Stimulated activated CD4-positive, alpha-beta T cell treated with anti-CD3 and anti-CD28 coated beads, Interleukin-1b, Interleukin-23, amount 100 ng/mL, for 48 hours (primary cell): ENCODE measurements at regions not wholly inside any gene's neighbourhood (a gene's known extent, or its start where the extent isn't known, plus 50 kb on each side); places are given as distances from the start of the nearest gene placed in this dataset.
"Not testable (repeated sequence)": the region's sequence is repeated elsewhere in the genome, so short reads cannot be mapped to it uniquely, and the experiment has no call there.

Experiments used
- DNase-seq: peaks from one replicate; pipeline ENCODE4 v3.0.0-alpha.2; 2020

DNA sequence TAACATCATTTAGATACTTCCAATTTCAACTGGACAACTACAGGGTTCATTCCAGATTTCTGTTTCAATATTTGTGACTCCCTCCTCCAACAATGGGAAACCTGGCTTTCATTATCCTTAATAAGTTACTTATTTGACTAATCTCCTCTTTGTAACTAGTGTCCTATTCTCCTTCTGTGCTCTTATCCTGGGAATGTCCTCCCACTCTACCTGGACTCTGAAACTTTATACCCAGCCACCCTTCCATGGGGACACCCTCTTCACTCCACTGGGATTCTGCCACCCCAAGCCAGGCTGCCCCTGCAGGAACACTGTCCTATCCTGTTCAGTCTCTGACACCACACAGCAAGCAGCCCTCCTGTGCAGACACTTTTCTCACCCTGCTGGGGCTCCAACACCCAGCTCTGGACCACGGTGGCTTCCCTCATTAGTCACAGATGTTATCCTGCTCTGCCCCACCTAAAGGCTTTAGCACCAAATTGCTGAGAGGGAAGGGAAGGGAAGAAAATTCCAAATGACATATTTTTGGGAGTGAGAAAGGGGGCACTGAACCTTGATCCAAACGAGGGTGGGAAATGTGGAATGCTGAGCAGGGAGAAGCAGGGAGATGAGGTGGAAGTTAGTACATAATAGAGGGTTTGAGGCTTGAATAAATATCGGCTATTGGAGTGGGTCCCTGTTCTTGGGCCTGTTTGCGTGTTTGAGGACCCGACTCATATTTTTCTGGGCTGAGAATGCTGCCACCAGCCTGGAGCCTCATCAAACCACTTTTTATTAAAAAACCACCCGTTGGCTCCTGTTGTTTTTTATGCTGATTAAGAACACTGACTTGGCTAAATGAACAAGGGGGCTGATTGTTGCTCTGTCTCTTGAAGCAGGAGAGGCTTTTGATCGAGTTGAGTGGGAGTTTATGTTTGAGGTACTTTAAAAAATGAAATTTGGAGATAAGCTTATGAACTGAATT is 54.0 kb upstream of the AKIRIN2 start:
- DNase-seq = no peak

DNA sequence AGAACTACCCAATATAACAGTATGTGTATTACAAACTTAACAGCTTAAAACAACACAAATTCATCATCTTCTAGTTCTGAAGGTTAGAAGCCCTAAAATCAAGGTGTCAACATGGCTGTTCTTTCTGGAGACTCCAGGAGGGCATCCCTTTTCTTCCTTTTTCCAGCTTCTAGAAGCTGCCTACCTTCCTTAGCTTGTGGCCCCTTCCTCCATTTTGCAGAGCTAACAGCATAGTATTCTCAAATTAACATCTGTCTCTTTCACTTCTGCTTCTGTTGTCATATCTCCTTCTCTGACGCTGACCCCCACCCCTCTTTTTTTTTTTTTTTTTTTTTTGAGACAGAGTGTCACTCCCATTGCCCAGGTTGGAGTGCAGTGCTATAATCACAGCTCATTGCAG is 52.8 kb upstream of the AKIRIN2 start:
- DNase-seq = no peak

DNA sequence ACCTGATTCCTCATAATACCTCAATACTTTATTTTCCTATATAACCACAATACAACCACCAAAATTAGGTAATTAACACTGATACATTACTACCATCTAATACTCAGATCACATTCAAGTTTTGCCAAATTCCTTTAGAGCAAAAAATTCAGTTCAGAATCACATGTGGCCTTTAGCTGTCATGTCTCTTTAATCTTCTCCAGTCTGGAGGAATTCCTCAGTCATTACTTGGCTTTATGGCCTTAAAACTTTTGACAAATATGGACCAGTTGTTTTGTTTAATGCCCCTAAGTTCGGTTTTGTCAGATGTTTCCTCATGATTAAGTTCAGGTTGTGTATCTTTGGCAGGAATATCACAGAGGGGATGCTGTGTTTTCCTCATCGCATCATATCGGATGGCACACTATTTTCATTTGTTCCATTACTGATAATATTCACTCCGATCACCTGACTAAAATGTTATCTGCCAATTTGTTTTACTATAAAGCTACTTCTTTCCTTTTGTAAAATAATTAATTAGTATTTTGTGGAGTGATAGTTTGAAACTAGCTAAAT is 51.2 kb upstream of the AKIRIN2 start:
- no peak for DNase-seq

DNA sequence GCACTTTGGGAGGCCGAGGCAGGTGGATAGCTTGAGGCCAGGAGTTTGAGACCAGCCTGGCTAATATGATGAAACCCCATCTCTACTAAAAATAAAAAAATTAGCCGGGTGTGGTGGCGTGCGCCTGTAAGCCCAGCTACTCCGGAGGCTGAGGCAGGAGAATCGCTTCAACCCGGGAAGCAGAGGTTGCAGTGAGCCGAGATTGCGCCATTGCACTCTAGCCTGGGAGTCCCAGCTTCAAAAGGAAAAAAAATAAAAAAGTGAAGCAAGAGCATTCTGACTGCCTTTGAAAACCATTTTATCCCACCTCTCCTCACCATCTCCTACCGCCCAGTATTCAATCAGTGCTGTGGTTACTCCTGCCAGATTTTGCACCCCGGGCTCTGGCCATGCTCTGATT is 50.5 kb upstream of the AKIRIN2 start:
- DNase-seq = not testable (repeated sequence)
